Smooth muscle cell (in vitro differentiated cells): ENCODE measurements at regions not wholly inside any gene's neighbourhood (a gene's known extent, or its start where the extent isn't known, plus 50 kb on each side); places are given as distances from the start of the nearest gene placed in this dataset.

Source experiments
- DNase-seq: peaks from one replicate; lab custom pipeline; 2025; ENCODE audit not compliant: unreplicated experiment; lab: John Stamatoyannopoulos, UW
- H2AFZ ChIP-seq: fragments of 200-600 bp; sonication (generic); 2 replicates; pipeline ENCODE4 v1.6.0; 2016; ENCODE audit warnings: antibody characterized with exemption, low read depth, mild to moderate bottlenecking
- H3F3A ChIP-seq: fragments of 200-600 bp; sonication (generic); 2 replicates; pipeline ENCODE4 v1.6.0; 2017; ENCODE audit warnings: antibody characterized with exemption, low read depth
- H3K27ac ChIP-seq: fragments of 200-600 bp; sonication (generic); 2 replicates; pipeline ENCODE4 v1.5.1; 2016; ENCODE audit warnings: low read depth, mild to moderate bottlenecking
- H3K27me3 ChIP-seq: fragments of 200-600 bp; sonication (generic); 2 replicates; pipeline ENCODE4 v1.6.1; 2016; ENCODE audit warnings: low read depth, mild to moderate bottlenecking
- H3K36me3 ChIP-seq: fragments of 200-600 bp; sonication (generic); 2 replicates; pipeline ENCODE4 v1.5.1; 2016; ENCODE audit warnings: low read depth
- H3K4me1 ChIP-seq: fragments of 200-600 bp; sonication (generic); 2 replicates; pipeline ENCODE4 v1.5.1; 2016; ENCODE audit warnings: low read depth
- H3K4me2 ChIP-seq: fragments of 200-600 bp; sonication (generic); 2 replicates; pipeline ENCODE4 v1.6.0; 2016; ENCODE audit warnings: mild to moderate bottlenecking
- H3K4me3 ChIP-seq: fragments of 200-600 bp; sonication (generic); 2 replicates; pipeline ENCODE4 v1.5.1; 2016; ENCODE audit warnings: mild to moderate bottlenecking
- H3K79me2 ChIP-seq: fragments of 200-600 bp; sonication (generic); 2 replicates; pipeline ENCODE4 v1.6.0; 2016; ENCODE audit warnings: low read depth, mild to moderate bottlenecking
- H3K9ac ChIP-seq: fragments of 200-600 bp; sonication (generic); 2 replicates; pipeline ENCODE4 v1.6.0; 2016; ENCODE audit warnings: low read depth
- H3K9me3 ChIP-seq: fragments of 200-600 bp; sonication (generic); replicated peaks from 2 replicates; pipeline ENCODE4 v1.5.1; 2016; ENCODE audit warnings: low read depth
- H4K20me1 ChIP-seq: fragments of 200-600 bp; sonication (generic); 2 replicates; pipeline ENCODE4 v1.6.0; 2016; ENCODE audit warnings: low read depth
- CTCF ChIP-seq: fragments of 200-600 bp; sonication (generic); IDR thresholded peaks from 2 replicates; pipeline ENCODE4 v1.5.1; 2017; ENCODE audit warnings: borderline replicate concordance, mild to moderate bottlenecking, antibody characterized with exemption; ENCODE audit not compliant: insufficient read depth, poor library complexity, severe bottlenecking
- WGBS: methylation state at CpG from one replicate; pipeline ENCODE4 v1.1.7; 2016; ENCODE audit warnings: low lambda C conversion rate; 5-methylcytosine and 5-hydroxymethylcytosine counted together

- Histone ChIP-seq H2AFZ (no peak overlapping the region), H3K27ac (peak overlapping the region; percentile 37), H3K4me3 (no peak overlapping the region), H3K9ac (no peak overlapping the region), H3K27me3 (no peaks in the 10 kb centered on the region), H4K20me1 (no peaks in the 10 kb centered on the region), H3K4me2 (no peak overlapping the region), H3K9me3 (no peaks in the 10 kb centered on the region), H3F3A (peaks cover 10% of the 10 kb centered on the region), H3K79me2 (no peaks in the 10 kb centered on the region), H3K4me1 (peaks cover 32% of the 10 kb centered on the region), H3K36me3 (no peaks in the 10 kb centered on the region)
- no peak for DNase-seq
- 71% methylated on average over 3 of the region's 3 CpGs for WGBS
- TF ChIP-seq CTCF, result no peak
Observed at GRCh38 chr18:22320771-22321170, 96.9 kb downstream of the CTAGE1 start.

- Histone ChIP-seq H3F3A (peaks cover 12% of the 10 kb centered on the region), H3K36me3 (no peaks in the 10 kb centered on the region), H3K4me2 (no peak overlapping the region), H4K20me1 (no peaks in the 10 kb centered on the region), H3K4me1 (peaks cover 32% of the 10 kb centered on the region), H3K27me3 (no peaks in the 10 kb centered on the region), H3K9me3 (no peaks in the 10 kb centered on the region), H3K27ac (peak overlapping the region; percentile 81), H2AFZ (no peak overlapping the region), H3K4me3 (no peak overlapping the region), H3K79me2 (no peaks in the 10 kb centered on the region), H3K9ac (no peak overlapping the region)
- 69% methylated on average over 4 of the region's 4 CpGs for WGBS
- no peak for TF ChIP-seq CTCF
- DNase-seq, result no peak
Observed at GRCh38 chr18:22320155-22320554, 97.6 kb downstream of the CTAGE1 start.

- Histone ChIP-seq H3K4me3 (no peak overlapping the region), H3K36me3 (no peaks in the 10 kb centered on the region), H4K20me1 (no peaks in the 10 kb centered on the region), H3K9me3 (no peaks in the 10 kb centered on the region), H3K27ac (peak overlapping the region; percentile 81), H3K4me1 (peaks cover 29% of the 10 kb centered on the region), H2AFZ (peak overlapping the region; percentile 80), H3K4me2 (peak overlapping the region; percentile 56), H3K79me2 (no peaks in the 10 kb centered on the region), H3K9ac (peak overlapping the region; percentile 25), H3F3A (peaks cover 17% of the 10 kb centered on the region), H3K27me3 (no peaks in the 10 kb centered on the region)
- DNase-seq, result no peak
- no peak for TF ChIP-seq CTCF
- 38% methylated on average over 8 of the region's 8 CpGs for WGBS
Observed at GRCh38 chr18:22318745-22319407, 98.8 kb downstream of the CTAGE1 start.

- Histone ChIP-seq H4K20me1 (no peaks in the 10 kb centered on the region), H2AFZ (no peak overlapping the region), H3K9ac (peak overlapping the region; percentile 78), H3K79me2 (no peaks in the 10 kb centered on the region), H3K27me3 (no peaks in the 10 kb centered on the region), H3K4me3 (no peak overlapping the region), H3K4me2 (peak overlapping the region; percentile 72), H3K36me3 (no peaks in the 10 kb centered on the region), H3K9me3 (no peaks in the 10 kb centered on the region), H3K4me1 (peaks cover 11% of the 10 kb centered on the region), H3F3A (peaks cover 24% of the 10 kb centered on the region), H3K27ac (peak overlapping the region; percentile 94)
- 14% methylated on average over 3 of the region's 3 CpGs for WGBS
- no peak for TF ChIP-seq CTCF
- DNase-seq, result peak; percentile 24
Observed at GRCh38 chr18:22314420-22314819, 103.3 kb downstream of the CTAGE1 start.
